Ammon's horn (tissue), 1 donor: ENCODE measurements at regions not wholly inside any gene's neighbourhood (a gene's known extent, or its start where the extent isn't known, plus 50 kb on each side); places are given as distances from the start of the nearest gene placed in this dataset.
"Not testable (repeated sequence)": the region's sequence is repeated elsewhere in the genome, so short reads cannot be mapped to it uniquely, and the experiment has no call there.

ENCODE experiments used
- DNase-seq: peaks from one replicate; pipeline ENCODE4 v3.0.0-alpha.2; 2016; ENCODE audit warnings: low spot score

DNA sequence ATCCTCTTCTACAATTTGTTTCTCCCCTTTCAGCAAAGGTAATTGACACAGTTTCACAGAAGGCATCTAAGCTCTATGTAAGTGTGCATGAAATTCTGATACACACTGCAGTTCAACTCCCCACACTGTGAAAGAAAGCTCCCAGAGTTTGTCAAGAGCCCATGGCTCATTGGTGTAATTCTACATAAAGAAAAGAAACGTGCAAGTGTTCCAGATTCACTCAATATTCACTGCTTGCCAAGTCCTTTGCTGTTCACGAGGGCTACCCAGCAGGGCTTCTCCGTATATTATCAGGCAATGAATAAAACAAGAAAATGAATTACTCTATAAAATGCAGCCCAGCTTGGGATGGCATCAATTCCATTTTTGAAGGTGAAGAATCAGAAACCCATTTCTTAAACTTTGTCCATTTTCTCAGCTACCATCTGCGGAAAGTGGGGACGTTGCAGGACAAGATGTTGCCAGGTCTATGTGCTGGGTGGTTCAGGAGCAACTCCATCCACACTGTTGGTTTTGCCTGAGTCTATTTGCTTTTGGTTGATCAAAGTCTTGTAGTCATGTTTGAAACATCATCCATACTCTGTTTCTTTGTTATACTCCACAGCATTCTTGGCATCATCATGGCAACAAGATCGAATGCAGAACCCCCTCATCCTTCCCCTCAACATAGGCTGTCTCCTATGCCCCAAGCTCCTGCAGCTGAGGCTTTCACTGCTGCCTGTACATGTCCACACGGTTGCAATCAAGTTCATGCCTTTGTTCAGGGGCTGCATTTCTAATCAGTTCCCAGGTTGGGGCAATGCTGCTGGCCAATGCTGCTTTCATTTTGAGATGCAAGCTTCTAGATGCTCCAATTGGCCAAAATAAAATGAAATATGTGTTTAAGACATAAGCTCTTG is 301.8 kb downstream of the MED10 start:
- no peak for DNase-seq

DNA sequence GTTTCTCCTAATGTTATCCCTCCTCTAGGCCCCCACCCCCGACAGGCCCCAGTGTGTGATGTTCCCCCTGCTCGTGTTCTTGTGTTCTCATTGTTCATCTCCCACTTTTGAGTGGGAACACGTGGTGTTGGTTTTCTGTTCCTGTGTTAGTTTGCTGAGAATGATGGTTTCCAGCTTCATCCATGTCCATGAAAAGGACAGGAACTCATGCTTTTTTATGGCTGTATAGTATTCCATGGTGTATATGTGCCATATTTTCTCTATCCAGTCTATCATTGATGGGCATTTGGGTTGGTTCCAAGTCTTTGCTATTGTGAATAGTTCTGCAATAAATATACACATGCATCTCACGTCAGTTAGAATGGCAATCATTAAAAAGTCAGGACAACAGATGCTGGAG is 305.9 kb downstream of the MED10 start:
- not testable (repeated sequence) for DNase-seq

DNA sequence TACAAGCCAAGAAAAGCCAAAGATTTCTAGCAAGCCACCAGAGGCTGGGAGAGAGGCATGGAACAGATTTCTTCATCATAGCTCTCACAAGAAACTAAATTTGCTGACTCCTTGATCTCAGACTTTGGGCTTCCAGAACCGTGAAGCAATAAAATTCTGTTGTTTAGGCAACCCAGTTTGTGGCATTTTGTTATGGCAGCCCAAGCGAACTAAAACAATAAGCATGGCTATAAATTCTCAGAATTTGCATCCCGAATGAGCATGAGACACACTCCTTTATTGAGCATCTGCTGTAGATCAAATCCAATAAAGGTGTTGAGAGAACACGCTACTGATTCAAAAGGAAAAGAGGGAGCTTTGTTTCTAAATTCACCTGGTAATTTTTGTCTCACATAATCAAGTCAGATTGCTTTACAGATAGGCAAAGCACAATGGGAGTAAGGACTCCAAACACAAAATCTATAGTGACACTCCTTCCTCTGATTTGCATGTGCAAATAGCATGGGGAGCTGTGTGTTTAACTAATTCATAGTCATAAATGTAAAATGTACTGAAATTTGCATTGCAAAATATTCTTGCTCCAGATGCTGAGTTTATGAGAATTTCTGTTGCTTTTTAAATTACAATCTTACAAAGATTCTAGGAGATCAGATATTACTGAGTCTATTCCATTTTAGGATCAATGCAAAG is 308.7 kb downstream of the MED10 start:
- no peak for DNase-seq

DNA sequence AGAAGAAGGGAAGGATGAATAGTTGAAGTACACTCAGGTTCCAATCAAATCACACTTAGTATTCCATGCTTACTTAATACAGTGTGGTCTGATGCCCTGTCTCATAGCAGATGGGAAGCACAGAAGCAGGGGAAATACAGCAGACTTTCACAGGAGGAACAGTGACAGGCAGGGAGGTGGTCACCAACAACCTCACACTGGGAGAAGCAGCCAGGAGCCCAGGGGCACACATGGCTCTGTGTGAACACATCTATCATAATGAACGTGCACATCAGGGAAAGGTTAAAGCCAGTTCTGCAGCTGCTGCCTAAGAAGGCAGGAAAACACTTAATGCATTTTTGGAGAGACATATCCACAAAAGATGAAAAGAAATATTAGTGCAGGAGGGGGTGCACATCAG is 312.3 kb downstream of the MED10 start:
- no peak for DNase-seq

DNA sequence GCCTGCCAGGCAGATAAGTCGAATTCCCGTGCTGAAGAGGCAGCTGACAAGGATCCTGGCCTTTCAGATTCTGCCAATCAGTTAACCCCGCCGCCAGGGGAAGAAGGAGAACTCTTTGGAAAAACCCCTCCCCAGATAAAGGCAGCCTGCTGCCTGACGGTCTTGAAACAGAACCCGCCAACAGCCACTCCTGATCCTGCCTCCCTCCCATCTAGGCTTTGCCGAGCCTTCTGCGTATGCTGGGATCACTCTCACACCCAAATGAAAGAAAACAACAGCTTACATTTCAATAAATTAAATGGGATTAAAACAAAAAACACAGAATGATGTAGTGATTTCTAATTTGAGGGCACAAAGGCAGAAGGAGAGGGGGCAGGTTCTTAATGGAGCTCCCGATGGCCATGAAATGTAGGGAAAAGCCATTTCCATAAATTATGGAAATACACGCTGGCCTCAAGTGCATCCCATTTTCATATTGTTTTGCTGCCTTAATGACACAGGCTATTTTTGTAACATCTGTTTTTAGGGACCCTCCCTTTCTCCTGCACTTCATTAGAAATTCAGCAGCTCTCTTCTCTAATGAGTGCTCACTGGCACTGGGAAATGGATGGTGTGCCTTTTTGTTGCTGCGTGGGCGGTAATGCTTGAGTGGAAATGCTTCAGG is 319.1 kb downstream of the MED10 start:
- DNase-seq, result no peak

DNA sequence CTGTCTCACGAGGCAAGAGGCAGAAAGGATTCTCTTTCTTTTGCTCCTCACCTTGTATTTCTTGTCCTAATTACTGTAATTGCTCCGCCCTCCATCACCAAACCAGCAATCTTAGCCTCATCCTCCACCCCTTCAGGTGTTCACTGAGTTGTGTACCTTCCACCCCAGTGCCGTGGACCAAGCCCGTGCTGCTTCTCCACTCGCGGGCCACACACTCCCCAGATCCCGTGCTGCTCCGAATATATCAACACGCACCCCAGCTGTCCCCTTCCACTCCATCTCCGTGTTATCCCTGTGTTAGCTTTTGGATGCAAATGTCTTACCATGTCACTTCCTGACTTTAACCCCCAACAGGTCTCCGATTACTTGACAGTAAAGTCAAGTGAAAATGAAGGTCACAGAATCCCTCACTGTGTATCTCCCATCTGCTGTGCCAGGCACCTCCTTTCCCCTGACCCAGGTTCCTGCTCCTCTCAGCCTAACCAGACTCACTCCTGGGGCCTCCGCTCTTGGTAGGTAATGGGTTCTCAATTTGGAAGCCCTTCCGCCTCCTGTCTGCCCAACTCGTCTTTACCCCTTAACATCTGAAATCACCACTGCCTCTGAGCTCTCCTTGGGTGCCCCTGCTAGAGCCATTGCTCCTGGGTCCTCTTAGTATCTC is 320.2 kb downstream of the MED10 start:
- no peak for DNase-seq

DNA sequence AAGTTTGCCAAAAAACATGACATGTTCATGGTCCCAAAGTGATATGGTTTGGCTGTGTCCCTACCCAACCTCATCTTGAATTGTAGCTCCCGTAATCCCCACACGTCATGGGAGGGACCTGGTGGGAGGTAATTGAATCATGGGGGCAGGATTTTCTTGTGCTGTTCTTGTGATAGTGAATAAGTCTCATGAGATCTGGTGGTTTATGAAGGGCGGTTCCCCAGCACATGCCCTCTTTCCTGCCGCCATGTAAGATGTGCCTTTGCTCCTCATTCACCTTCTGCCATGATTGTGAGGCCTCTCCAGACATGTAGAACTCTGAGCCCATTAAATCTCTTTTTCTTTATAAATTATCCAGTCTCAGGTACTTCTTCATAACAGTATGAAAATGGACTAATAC is 322.1 kb downstream of the MED10 start:
- no peak for DNase-seq

DNA sequence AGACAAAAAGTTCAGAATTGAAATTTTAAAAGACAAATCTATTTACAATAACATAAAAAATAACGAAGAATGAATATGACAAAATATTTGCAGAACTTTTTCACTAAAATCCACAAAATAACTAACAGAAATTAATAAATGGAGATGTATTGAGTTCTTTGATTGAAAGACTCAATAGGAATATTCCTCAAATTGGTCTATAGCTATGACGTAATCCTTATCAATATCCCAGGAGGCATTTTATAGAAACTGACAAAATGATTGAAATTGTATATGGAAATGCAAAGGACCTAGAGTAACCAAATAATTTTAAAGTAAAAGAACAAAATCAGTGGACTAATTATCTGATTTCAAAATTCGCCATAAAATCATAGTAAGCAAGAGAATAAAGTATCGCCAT is 328.7 kb downstream of the MED10 start:
- no peak for DNase-seq

DNA sequence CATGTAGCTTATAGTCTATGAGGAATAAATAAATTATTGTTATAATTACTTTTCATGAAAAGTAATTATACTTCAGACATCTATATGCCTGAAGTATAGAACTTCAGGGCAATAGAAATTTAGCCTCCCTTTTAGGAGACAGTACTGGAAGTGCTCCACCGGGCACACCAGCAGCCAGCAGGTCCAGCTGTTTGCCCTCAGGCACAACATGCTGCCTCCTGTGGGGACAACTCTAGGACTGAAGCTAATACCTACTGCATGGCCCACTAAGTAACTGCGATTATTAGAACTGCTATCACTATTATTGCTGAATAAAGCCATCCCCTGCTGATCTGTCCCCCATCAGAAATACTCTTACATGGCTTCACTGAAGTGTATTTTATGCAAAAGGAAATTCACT is 329.6 kb downstream of the MED10 start:
- no peak for DNase-seq

DNA sequence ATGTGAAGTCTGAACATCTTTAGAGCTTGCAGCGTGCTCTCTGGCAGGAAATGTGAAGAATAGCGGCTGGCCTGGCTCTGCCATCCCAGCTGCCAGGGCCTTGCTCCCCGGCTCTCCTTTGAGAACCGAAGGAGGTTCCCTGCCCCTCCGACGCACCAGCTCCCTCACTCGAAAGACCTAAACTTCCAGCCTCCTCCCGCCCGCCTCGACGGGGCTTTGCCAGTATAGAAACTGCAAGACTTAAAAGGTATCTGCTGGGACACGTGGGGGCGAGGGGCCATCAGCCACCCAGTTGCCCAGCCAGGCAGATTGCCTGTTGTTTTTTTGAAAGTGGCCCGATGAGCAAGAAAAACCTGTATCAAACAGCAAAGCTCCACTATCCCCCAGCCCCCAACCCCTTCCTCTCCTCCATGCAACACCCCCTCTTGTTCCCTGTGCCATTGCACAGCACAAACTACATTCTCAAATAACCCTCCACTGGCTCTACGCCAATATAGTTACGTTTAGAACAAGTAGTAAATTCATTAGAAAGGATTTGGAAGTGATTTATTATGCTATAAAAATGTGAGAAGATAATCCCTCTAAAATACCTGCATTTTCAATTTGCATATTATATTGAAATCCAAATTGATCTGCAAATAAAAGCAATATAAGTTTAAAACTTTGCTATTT is 331.9 kb downstream of the MED10 start:
- DNase-seq, result no peak

DNA sequence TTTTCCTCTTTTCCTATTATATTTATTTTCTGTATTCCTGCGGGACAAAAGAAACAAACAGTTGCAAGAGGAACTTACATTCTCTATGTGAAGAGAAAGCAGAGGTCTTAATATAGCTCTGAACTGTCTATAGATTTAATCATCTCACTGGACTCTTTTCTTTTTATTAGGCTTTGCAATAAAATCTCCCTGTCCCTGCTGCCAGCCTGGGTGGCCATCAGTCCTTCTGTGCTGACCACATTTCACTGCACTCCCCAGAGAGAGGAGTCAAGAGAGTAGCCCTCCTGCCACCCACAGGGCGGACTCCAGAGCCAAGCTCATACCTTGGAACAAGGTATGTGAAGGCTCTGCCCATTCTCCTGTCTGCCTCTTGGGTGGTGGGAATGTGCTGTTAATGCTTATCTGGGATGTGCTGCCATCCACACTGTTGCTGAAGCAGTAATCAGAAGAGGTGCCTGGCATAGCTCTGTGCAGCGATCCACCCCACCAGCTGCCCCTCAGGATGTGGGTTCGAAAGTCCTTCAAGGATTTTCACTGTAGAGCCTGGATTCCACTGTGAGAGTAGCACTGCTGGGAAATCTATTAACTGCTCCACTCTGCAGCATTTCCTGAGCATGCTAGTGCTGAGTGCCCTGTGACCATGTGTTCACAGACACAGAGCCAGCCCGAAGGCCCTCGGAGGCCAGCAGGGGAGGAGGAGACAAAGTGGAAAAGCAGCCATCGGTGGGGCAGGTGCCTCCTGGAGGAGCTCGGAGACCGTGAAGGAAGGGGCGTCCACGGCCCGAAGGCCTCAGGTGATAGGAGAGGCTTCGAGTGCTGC is 334.6 kb downstream of the MED10 start:
- no peak for DNase-seq

DNA sequence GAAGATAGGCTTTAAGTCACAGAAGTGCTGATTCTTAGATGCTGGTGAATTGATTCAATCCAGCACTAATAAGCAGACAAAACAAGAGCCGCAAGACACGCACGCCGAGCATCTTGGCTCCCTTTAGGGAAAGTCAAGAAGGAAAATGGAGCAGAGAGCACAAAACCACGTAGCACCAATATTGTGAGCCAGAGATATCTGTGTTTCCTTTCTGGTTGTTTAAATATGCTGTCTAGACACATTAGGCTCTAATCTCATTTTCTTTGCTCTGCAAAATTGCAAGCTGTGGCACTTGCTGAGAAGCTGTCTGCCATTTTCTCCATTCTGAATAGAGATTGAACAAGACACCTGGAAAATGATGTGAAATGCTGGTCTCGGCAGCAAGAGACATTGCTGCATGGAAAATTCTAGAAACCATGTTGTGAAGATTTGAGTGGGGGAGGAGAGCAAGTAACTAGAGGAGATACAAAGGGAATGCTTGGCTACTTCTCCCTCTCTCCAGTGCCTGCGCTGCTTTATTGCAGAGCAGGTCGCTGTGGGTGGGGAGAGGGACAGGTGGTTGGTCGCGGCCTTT is 336.3 kb downstream of the MED10 start:
- DNase-seq, result no peak

DNA sequence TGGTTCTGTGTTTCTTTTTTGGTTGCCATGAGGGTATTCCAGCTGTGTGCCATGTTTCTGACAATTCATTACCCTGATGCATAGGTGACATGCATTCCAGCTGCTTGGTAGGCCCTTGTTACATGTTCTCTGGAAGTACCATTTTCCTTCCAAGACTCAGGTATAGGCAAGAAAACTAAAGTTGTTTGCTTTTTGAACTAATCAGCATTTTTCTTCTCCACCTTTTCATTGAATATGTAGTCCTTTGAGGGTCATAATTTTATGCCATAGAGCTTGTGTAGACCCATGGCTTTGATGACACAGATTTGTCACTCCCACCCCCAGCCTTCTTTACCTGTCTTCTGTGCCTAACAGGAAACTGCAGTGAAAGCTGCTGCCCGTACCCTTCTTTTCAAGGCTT is 339.2 kb downstream of the MED10 start:
- no peak for DNase-seq

DNA sequence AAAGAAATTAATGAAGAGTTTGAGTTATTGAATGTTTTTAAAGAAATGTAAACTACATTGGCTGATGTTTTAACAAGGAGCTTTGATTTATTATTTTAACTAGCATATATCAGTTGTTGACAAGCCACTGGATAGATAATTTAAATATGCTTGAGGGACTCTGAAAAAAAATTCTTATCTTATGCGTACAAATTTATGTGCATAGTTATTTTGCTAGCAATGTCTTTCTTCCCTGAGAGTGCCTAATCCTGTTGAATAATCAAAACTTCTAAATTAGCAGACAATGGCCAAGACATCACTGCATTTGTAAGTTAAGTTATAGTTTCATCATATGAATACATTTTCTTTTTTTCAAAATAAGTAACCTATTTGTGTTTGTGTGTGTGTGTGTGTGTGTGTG is 342.3 kb downstream of the MED10 start:
- DNase-seq, result no peak

DNA sequence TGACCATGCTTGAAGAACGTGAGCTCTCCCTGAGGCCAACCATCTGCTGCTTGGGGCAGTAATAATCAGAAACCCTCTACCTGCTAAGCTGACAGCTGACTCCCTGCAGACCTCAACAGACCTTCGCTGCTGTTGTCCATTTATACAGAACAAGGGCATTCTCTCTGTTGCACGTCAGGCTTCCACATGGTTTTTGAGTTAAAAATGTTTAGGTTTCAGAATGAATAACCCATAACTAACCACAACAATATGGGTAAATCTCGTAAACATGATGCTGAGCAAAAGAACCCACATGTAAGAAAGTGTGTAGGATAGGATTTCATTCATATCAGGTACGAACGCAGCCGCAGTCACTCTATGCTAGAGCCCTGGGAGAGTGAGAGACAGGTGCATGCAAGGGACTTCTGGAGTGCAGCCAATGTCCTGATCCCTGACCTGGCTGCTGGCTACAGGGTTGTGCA is 348.5 kb downstream of the MED10 start:
- DNase-seq, result no peak

DNA sequence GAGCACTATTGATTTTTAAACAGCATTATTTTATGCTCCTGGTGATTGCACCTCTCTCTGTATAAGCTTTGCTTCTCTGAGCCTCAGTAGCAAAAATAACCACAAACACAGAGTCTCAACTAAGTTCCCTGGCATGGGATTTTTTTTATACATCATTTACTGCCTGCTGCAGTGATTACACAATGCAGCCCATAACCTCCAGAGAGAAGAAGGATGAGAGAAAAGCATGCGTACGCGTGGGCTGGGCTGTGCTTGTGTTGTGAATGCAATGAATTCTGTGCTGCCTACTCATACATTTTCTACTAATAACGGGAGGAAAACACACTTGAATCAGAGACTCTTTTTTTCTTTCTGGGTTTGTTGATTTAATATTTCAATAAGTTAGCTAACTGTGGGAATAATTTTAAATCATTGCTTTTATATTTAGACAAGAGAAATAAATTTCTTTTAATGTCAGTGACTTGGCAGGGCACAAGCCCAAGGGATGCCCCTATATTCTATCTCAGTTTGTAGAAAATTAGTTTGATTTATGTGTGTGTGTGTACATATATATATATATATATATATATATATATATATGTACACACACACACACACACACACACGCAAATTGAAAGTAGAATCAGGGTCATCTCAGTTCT is 351.5 kb downstream of the MED10 start:
- DNase-seq, result peak; percentile 81

DNA sequence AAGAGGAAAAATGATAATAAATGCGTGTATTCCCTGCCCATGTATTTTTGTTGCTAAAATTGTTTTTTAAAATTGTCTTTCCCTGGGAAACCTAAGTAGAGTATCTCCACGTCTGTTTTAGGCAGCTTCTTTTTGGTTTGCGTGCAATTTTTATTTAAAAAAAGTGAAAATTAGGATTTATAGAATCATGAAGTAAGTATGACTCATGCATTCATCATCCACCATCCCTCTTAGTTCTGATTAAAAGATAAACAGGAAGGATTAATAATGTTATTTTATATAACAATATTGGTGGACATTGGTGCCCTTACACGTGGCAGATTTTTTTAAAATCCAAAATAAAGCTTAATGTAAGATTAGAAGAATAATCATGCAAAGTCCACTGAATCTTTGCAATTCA is 358.7 kb downstream of the MED10 start:
- DNase-seq, result no peak

DNA sequence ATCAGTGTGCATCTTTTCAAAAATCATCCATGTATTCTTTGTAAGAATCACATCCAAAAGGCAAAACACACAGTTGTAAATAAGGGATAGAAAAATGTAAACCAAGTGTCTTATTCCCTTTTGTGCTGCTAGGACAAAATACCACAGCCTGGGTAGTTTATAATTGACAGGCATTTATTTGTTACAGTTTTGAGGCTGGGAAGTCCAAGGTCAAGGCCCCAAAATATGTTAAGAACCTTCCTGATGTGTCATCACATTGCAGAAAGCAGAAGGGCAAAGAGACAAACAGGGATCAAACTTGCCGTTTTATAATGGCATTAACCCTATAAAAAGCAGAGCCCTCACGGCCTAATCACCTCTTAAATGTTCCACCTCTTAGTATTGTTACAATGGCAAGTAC is 364.8 kb downstream of the MED10 start:
- DNase-seq, result no peak

DNA sequence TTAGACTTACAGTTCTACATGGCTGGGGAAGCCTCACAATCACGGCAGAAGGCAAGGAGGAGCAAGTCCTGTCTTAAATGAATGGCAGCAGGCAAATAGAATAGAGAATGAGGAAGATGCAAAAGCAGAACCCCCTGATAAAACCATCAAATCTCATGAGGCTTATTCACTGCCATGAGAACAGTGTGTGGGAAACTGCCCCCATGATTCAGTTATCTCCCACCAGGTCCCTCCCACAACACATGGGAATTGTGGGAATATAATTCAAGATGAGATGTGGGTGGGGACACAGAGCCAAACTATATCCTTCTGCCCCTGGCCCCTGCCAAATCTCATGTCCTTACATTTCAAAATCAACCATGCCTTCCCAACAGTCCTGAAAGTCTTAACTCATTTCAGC is 367.1 kb downstream of the MED10 start:
- DNase-seq, result no peak

DNA sequence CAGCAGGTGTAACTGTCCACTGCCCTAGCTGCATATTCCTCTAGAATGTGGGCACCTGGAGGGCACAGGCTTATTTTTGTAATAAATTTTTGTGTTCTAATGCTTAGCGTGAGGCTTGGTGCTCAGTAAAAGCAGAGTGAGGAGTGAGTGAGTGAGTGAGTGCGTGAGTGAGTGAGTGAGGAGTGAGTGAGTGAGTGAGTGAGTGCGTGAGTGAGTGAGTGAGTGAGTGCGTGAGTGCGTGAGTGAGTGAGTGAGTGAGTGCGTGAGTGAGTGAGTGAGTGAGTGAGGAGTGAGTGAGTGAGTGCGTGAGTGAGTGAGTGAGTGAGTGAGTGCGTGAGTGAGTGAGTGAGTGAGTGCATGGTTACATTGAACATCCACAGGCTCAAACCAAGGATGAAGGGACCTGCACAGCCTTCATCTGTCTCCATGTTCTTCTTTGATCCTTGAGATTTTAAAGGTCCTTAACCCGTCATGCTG is 371.5 kb downstream of the MED10 start:
- no peak for DNase-seq
